ENCODE measurements at regions not wholly inside any gene's neighbourhood (a gene's known extent, or its start where the extent isn't known, plus 50 kb on each side); places are given as distances from the start of the nearest gene placed in this dataset.
A peak's percentile ranks its signal among the peaks of the same experiment; 100 is the strongest.

DNA sequence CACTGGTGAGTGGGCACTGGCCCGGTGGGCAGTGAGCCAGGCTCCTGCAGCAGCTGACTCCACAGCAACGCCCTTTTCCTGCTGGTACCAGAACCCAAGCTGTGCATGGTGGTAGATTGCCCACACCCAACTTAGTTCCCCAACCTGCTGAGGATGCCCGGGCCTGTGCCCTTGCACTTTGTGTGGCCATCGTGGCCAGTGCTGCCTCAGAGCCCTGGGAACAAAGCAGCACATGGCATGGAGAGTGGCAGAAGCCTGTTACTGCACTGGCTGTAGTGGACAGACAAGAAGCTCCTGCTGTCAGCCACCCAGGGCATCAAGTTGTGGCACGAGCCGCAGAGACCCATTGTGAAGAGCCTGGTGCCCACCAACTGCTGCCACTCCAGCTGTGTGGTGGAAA, 612.9 kb downstream of the DNAH5 start:
- no peak for DNase-seq

- no peak for DNase-seq
Observed at GRCh38 chr5:13328316-13328715, 616.2 kb downstream of the DNAH5 start.

DNA sequence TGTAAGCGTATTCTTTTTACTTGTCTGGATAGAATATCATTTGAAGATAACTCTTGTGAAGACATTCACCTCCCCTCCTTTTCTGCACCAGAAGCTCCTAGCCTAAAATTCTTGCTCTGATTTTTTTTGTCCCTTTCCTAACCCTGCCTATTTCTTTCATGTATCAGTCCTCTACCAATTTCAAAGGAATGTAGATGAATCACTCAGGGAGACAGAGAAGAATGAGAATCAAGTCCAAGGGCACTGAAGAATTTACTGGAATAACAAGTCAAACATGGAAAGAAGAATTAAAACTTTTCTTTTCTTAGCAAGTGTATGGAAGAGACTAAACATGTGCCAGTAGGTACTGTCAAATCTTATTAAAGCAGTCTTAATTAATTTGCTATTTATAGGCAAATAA, 618.7 kb downstream of the DNAH5 start:
- DNase-seq = no peak

DNA sequence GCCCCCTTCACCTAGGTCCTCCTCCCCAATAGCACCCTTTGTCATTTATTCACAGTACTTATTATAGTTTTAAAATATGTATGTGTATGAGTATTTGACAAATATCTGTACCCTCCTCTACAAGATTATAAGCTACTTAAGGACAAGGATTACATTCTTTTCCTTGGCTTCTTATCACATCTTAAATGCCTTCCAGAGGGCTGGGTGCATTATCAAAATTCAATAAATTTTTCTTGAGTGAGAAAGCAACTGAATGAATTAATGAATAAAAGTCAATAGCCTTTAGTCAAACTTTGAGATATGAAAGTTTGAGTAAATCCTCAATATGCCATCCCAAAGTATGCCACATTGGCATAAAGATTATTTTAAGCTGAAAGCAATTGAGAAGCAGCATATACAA, 621.7 kb downstream of the DNAH5 start:
- no peak for DNase-seq

DNA sequence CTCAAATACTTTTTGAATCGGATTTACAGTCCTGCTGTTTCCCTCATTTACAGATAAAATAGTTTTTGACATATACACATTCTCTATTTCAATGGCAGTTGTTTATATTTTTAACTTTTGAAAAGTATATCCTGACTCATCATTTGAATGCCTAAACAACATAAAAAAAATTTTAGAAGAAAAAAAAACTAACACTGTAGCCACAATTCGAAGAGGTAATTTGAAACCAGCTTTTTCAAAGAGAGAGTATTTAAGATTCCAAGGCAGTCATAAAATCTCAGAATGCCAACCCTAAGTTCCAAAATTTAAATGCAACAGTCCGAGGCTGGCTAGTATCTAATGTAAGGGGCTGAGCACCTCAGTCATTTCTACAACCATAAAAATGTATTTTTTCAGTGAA, 626.8 kb downstream of the DNAH5 start:
- no peak for DNase-seq

GRCh38 chr5:13316176-13316575, 628.3 kb downstream of the DNAH5 start:
- no peak for DNase-seq

DNA sequence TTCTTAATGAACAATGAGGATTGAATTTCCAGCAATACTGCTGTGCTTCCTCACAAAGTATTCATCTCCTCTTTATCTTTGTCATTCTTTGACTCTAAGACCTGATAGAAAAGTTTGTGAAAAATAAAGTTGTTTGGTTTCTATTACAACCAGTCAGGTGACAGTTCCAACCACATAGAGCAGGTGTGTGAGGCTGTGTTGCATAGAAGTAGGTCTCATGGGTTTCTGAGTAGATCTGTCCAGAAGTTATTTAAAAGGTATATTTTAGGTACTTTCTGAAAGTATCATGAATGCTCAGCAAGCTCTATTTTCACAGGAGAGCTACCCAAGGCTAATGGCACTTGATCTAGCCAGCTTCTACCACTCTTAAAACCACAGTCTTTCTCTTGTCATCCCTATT, 637.0 kb downstream of the DNAH5 start:
- DNase-seq = no peak

GRCh38 chr5:13303445-13303844, 641.0 kb downstream of the DNAH5 start:
- peak in 1 of 4 experiments; percentile 4 for DNase-seq

GRCh38 chr5:13278811-13279210, 665.7 kb downstream of the DNAH5 start:
- no peak for DNase-seq

- no peak for DNase-seq
Observed at GRCh38 chr5:13278148-13278547, 666.3 kb downstream of the DNAH5 start.

- no peak for DNase-seq
Observed at GRCh38 chr5:13276156-13276555, 668.3 kb downstream of the DNAH5 start.

GRCh38 chr5:13263701-13264100, 680.8 kb downstream of the DNAH5 start:
- DNase-seq = no peak

DNA sequence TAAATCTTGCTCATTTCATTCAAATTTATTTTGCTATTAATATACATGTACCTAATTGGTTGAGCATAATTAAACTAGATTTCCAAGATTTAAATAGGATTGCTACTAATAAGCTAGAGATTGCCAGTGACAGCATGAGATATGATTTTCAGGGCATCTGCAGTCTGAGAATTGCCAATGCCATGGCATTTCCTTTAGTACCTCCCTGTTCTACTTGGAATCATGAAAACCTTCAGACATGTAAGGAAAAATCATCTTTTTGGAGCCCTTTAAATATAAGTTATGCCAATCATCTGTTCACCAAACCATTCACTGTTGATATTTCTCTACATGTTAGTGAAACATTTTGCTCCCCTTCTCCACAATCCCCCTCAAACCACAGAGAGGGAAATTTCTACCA, 691.4 kb downstream of the DNAH5 start:
- DNase-seq = no peak

DNA sequence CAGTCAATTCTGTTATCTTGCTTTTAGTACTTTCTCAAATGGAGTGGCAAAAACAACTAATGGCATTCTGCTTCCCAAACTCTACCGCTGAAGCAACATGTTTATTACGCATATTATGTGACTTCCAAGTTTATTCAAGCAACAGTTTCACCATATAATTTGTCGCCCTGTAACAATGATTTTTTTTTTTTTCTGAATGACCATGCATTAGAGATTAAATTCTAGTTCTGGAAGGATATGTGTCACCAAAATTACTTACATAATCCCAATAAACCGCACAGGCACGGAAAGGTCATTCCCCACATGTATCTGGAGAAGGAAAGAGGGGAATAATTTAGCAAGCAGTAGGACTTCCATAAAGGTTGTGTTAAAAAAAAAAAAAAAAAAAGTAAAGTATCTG, 691.8 kb downstream of the DNAH5 start:
- DNase-seq = no peak

DNA sequence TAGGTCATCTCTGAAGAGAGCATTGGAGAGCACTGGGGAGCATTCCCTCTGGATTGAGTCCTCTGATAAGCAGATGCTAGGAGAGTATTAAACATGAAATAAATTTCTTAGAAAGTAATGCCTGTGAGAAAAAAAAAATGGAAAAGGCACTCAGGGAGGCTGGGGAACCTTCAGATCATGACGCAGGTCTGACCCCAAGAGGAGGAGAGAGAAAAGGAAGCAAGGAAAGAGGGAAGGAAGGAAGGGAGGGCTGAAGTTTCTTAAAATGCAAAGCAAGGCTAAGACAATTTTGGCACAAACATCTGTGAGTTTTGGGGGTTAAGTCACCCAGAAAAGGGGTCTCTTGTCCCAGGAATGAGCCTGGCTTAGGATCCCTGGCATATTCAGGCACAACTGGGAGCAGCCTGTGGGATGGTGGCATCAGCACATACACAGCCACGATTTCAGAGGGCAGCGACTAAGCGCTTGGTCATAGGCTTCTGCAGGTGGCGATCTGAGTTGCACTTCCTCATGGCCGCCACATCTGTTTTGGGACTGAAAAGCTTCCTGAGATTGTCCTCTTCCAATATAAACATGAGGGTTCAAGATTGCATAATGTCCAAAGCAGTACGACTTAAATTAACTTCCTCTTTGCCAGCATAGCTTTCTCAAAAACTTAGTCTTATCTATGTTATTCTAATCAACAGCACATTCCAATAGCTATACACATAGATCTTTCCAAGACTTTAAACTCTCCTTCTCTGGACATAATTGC, 692.7 kb downstream of the DNAH5 start:
- peak; percentile 15 to 62 (median 40) for DNase-seq

DNA sequence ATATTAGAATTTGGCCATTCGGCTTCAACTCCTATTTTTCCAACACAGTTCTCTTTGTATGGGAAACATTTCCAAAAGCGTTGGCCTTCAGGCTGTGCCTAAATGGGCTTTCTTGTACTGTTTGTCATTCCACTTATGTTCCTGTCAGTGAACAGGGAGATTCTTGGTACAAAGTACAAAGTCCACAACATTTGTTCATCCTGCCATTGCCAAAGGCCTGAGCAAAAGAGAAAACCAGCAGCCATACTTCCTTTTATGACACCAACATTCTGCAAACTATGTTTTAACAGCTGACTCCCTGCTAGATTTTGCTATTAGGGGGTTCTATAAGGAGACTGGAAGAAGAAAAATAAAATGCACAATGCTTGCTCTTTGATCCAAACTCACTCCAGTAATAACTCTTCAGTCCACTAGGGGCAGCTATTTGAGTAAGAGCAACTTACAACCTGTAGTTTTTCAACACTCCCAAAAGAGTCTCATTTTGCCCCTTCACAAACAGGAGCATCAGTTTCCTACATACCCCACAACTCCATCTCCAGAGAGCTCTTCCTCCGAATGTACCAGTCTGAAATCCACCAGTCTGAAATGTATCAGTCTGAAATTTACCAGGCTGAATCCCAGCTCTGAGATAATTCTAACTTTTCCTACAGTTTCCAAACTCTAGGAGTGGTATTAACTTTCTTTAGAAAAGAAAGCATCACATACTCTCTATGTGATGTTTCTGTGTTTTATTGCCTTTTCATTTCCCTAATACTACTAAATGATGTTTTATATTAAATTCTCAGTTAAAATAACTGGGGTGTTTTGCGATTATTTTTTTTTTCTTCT, 693.8 kb downstream of the DNAH5 start:
- peak in 3 of 4 experiments; percentile 3 to 44 (median 6) for DNase-seq

- no peak for DNase-seq
Observed at GRCh38 chr5:13249854-13250253, 694.6 kb downstream of the DNAH5 start.

DNA sequence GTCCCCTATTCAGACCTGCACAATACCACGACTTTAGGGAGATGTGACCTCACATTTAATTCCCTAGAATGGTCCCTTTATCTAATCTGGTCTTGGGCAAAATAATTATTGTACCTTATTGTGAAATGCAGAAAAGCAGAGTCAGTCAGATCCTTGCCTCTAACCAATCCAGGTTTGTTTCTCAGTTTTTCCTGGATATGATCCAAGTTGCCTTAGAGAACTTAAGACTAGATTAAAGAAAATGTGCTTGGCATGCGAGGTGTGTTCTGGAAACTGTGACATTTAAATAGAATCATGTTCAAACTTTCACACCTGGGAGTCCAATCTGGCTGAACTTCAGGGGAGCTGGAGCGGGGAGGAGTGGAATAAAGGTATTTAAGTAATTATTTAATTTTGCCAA, 696.2 kb downstream of the DNAH5 start:
- no peak for DNase-seq

DNA sequence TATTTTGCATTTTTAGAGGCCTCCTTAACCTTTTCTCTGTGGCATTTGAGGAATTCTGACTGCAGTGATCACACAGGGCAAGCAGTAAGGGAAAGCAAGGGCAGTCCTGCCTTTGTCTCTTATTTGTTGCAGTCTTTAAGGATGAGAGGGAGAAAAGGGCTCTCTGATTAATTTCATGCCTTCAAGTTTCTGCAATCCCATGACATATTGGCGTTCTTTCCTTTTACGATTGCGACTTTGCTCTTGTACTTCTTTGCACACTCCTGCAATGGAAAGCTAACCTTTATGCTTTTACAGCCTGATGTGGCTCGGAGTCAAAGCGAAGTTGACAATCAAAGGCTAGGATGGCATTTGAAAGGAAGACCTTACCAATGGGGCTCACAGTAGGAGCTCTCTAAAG, 698.4 kb downstream of the DNAH5 start:
- DNase-seq = no peak

GRCh38 chr5:13244151-13244550, 700.3 kb downstream of the DNAH5 start:
- no peak for DNase-seq

- no peak for DNase-seq
Observed at GRCh38 chr5:13227513-13227912, 717.0 kb downstream of the DNAH5 start.

DNA sequence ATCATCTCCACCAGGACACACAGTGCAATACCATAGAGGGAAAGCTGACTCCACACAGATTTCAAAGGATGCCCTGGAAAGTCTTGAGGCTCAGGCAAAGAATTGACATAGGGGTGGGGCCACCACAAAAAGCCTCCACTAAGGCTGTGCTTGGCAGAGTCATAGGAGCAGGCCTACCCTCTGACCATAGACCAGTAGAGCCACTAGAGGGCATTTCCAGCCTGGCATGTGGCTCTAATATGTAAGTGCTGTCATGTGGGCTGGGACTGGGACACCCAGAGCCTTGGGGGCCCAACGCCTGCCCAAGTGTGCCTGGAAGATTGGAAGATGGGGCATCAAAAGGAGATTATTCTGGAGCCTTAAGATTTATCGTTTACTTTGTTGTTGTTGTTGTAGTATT, 726.0 kb downstream of the DNAH5 start:
- no peak for DNase-seq

- DNase-seq = no peak
Observed at GRCh38 chr5:13217636-13218035, 726.9 kb downstream of the DNAH5 start.

DNA sequence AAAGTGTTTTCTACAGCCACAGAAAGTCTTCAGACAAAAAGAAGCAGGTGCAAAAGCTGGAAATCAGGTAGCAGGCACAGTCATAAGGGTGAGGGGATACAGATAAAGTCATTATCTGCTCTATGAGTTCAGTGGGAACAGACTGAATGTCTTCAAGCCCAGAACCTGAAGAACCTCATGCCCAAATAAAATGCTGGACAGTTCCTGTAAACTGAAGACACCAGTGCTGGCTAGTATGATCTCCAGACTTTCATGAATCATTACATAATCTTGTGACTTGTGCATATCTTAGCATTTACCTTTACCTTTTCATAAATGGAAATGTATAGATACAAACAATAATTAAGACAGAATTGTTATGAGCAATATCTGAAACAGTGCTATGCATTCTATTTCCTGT, 728.7 kb downstream of the DNAH5 start:
- no peak for DNase-seq

All from suppressor macrophage (primary cell).